ENCODE measurements at regions not wholly inside any gene's neighbourhood (a gene's known extent, or its start where the extent isn't known, plus 50 kb on each side); places are given as distances from the start of the nearest gene placed in this dataset.

- TF ChIP-seq CTCF (IDR thresholded peaks at IDR 0.05) (no peak), ZFX (IDR thresholded peaks at IDR 0.05; ENCODE audit: borderline replicate concordance) (no peak)
Observed at GRCh38 chr9:135029871-135030565, 57.5 kb upstream of the OLFM1 start.

All from 22Rv1 (cell line).